Activated CD4-positive, alpha-beta T cell treated with anti-CD3 and anti-CD28 coated beads, Interleukin-2, Interleukin-6, amounts not matched to agents 100 ng/mL and 50 ng/mL, durations not matched to agents 16 hours and 8 hours (primary cell): ENCODE measurements at regions not wholly inside any gene's neighbourhood (a gene's known extent, or its start where the extent isn't known, plus 50 kb on each side); places are given as distances from the start of the nearest gene placed in this dataset.
"Not testable (repeated sequence)": the region's sequence is repeated elsewhere in the genome, so short reads cannot be mapped to it uniquely, and the experiment has no call there.

Source experiments
- DNase-seq: peaks from one replicate; pipeline ENCODE4 v3.0.0-alpha.2; 2020

DNA sequence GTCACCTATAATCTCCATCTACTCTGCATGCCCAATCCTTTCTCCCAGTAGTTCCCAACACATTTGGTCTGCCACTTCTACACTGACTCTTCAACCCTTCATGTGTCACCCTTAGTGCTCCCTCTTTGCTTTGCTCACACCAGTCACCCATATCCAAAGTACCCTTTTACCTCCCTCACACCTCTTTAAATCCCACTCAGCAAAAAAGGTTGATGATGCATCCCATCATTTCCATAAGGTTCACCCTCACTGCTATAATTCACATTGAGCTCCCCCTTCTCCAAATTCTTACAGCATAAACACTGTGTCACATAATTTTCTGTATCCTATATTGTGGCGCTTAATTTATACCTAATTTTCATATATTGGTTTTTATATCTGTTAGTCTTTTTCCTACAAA lies 83.8 kb upstream of the ATP1B1 start:
- DNase-seq = no peak

DNA sequence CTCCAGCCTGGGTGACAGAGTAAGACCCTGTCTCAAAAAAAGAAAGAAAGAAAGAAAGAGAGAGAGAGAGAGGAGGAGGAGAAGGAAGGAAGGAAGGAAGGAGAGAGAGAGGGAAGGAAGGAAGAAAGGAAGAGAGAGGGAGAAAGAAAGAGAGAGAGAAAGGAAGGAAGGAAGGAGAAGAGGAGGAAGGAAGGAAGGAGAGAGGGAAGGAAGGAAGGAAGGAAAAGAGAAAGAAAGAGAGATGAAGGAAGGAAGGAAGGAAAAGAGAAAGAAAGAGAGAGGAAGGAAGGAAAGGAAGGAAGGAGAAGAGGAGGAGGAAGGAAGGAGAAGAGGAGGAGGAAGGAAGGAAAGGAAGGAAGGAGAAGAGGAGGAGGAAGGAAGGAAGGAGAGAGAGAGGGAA lies 82.2 kb upstream of the ATP1B1 start:
- DNase-seq = no peak

DNA sequence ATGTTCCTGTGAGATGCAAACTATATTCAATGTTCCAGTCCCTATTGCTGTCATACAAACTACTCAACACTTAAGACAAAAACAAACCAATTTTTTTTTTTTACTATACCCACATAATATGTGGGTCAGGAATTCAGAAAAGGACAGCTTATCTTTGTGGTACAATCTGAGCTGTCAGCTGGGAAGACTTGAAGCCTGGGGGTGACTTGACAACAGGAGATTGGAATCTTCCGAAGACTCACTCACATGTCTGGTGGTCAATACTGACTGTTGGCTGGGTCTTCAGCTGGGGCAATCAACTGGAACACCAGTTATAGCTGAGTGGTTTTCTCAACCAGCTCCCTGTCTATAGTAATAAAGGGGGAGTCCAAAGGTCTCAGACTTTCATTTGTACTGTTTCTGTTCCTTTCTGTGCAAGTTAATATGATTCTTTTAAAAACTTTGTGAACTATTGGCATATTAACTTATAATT lies 81.7 kb upstream of the ATP1B1 start:
- no peak for DNase-seq

DNA sequence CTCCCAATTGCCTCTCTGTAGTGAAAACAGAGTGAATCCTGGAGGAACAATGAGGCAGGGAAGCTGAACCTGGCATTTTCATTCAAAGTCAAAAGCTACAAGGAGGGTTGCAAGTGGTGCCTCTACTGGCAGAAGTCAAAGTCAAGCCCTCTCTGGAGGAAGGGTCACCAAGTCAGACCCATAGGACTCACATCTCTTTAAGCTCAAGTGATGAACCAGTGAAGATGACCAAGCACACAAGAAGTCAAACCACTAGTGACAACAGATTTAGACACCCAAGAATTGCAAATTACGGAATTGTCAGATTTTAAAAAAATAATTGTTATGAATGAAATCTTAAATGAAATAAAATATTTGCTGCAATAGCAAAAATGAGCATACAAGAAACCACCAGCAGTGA lies 81.1 kb upstream of the ATP1B1 start:
- DNase-seq = no peak

DNA sequence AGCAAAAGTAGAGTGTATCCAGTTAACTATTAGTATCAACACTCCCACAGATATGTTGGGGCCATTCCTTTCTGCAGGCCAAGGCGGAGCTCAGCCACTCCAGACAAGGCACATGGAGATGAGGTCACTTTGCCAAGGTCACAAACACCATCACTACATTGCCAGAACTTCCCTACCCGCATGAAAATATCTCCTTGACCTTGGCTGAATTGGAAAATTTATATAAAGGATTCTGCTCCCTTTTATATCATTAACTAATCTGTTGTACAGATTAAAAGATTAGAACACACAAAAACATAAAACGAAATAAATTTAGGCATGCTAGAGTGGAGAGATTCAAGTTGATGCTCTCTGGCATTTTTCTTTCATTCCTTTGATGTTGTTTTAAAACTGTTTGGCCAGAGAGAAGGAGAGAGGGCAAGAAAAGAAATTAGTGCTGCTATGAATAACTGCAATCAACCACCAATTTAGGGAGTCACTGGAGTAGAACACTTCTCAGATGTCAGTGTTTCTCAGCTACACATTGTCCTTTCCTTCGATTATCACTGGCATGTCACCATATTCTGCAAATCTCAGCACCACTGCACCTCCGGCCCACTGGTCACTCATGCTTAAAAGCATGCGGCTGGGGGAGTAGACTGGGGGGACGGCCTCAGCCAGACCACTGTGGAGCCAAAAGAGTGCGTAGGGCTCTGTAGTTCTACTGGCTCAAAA lies 78.7 kb upstream of the ATP1B1 start:
- DNase-seq = no peak

DNA sequence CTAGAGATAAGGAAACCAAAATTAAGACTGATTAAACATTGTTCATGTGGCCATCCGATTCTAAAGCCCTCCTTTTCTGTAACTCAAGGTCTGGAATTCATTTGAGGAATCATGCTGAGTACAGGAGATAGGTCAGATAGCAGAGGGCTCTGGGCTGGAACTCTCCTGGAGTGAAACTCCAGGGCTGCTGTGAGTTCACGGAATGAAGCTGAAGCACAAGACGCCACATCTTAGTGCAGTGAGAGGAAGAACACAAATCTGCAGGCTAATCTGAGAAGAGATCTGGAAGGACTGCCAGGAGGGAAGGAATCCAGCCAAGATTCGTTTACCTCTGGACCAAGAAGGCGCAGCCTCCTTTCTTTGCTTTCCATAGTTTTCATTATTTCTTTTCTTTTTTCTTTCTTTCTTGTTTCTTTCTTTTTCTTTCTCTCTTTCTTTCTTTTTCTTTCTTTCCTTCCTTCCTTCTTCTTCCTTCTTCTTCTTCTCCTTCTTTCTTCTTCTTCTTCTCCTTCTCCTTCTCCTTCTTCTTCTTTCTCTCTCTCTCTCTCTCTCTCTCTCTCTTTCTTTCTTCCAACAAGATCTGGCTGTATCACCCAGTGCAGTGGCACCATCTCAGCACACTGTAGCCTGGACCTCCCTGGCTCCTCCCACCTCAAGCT lies 74.8 kb upstream of the ATP1B1 start:
- DNase-seq = no peak

DNA sequence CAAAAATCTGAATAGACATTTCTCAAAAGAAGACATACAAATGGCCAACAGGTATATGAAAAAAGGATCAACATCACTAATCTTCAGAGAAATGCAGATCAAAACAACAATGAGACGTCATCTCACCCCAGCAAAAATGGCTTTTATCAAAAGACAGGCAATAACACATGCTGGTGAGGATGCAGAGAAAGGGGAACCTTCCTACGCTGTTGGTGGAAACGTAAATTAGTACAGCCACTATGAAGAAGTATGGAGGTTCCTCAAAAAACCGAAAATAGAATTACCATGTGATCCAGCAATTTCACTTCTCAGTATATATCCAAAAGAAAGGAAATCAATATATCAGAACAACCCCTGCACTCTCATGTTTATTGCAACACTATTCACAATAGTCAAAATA lies 65.1 kb upstream of the ATP1B1 start:
- DNase-seq = no peak

DNA sequence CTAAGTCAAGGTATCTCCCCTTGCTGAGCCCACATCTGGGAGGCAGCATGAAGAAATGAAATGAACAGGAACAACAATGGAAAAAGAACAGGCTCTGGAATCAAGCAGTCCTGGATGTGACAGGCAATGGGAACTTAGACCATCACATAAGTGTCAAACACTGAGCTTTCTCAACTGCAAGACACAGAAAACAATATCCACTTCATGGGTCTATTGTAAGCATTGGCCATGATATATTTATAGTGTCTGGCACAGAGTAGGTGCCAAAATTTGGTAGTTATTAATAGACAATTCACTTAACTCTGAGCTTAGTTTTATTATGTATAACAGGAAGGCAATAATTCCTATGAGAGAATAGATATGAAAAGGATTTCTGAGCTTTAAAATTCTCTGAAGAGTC lies 64.1 kb upstream of the ATP1B1 start:
- DNase-seq = no peak

DNA sequence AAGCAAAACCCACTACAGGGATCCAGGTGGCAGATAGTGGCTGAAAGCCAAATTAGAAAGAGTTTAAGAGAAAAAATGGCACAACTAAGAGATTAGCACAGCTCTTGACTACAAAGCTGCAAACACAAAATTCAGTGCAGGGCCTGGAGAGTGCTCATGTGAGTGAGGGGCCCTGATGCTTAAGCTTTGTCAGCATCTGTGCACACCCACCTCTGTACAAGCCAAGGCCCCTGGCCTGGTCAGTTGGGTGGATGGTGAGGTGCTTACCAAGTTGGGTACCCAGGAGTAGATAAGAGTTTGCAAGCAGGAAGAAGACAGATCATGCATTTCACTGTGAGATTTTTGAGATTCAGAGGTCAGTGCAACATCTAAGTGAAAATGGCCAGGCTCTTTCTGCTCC lies 62.7 kb upstream of the ATP1B1 start:
- DNase-seq = no peak

DNA sequence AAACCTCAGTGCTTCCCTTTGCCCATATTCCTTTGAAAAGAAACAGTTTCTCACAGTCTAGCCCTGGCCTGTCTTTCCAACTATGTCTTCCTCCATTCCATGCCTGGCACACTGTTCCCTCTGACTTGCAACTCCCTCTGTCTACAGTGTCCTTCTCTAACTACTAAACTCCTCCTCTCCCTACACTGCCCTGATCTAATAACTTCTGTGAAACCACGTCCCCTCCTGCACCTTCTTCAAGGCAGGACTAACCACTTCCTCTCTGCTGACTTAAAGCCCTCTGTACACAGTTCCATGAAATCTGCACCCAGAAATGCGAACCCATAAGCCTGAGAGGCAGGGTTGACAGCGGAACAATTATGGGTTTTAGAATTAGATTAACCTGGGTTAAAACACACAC lies 62.2 kb upstream of the ATP1B1 start:
- DNase-seq = peak; percentile 71

DNA sequence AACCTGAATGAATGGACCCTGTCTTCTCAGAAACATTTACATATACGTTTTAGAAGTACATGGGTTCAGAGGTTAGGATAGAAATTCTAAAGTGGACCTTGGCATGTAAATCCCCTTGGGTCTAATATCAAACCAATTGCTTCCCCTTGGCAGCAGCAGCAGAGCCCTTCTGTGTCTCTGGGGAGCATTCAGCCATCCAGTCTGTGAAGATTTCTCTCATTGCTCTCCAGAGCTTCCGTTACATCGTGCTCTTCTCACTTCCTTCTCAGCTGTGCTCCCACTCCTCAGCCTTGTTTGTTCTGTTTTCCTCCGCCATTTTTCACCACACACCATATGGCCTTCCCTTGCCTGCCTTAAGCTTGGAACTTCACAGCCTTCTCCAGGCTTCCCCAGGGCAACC lies 61.5 kb upstream of the ATP1B1 start:
- DNase-seq = no peak

DNA sequence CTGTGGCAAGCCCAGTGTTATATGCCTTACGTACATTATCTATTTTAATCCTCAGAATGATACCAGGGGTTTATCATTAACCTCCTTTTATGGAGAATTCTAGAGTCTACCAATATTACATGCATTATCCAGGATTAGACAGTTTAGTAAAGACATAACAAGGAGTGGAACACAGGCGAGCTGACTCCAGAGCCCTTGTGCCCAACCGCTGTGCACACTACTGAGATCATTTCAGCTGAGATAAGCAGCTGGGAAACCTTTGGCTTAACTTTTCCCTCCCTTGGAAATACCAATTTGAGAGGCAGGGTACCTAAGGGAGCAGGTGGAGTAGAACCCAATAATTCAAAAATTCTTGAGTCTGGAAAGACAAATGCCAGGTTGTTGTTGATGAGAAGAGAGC lies 59.8 kb upstream of the ATP1B1 start:
- DNase-seq = no peak

DNA sequence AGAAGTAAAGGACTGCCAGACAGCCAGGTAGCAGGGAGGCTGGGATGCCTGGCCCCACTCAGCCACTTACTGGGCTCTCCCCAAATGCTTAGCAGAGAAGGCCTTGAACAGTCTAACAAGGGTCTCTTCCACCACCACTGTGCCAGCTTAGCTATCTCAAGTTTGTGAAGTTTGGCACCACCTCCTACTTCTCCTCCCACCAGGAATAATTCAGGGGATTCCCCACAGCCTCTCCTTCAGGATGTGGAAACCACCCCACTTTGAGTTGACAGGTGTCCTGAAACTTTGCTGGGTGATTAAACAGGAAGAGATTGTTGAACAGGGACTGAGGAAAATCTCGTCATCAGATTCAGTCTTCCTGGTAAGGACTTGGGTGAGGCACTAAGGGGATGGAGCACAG lies 59.4 kb upstream of the ATP1B1 start:
- no peak for DNase-seq

DNA sequence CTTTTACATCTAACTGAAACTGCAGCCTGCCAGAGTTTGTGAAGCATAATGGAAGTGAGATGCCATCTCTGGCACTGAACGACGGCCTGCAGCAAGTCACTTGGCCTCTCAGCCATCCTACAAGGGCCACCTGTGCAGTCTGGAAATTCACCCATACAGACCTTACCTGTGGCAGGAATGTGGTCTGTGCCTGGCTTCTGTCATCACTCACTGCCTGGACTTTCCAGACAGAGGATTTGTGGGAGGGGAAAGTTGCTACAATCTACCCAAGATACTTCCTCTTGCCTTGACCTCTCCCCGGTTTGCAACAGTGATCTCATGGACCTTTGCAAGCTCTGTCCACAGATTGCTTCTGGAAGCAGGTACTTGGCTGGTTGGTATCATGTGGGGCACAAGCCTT lies 58.4 kb upstream of the ATP1B1 start:
- no peak for DNase-seq

DNA sequence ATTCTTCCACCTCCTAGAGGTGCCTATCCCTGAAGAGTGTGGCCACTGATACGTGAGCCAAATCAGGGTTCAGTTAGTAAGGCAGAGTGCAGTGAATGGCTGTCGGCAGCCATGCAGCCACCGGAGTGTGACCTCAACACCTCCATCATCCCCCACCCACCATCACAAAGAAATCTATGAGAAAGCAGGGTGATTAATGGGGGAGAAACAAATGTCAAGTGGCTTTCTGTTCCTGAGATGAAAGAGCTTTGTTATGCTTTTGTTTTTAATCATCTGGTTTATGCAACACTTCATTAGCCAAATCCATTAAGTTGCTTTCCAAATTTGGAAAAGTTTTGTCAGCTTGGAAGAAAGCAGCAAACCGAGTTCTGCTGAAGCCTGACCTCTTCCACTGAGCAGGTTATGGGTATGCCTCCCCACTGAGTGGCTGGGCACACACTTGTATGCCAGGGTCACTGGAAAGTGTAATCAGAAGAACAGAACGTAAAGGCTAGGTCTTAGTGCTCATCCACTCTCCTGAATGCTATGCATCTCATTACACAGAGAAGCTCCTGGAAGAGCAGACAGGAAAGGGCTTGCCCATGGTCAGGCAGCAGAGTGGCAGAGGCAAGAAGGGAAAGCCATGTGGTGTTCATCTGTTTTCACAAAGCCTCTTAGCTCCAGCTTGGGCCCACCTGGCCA lies 57.1 kb upstream of the ATP1B1 start:
- peak; percentile 18 for DNase-seq

DNA sequence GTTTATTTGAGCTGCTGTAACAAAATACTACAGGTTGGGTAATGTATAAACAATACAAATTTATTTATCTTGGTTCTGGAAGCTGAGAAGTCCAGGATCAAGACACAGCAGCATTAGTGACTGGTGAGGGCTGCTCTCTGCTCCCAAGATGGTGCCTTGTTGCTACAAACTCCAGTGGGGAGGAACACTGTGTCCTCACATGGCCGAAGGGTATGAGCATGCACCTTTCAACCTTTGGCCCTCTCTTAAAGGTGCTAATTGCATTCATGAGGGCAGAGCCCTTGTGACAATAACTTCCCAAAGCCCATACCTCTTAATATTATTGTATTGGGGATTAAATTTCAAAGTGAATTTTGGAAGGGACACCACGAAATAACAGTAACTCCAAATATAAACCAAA lies 55.3 kb upstream of the ATP1B1 start:
- DNase-seq = no peak

DNA sequence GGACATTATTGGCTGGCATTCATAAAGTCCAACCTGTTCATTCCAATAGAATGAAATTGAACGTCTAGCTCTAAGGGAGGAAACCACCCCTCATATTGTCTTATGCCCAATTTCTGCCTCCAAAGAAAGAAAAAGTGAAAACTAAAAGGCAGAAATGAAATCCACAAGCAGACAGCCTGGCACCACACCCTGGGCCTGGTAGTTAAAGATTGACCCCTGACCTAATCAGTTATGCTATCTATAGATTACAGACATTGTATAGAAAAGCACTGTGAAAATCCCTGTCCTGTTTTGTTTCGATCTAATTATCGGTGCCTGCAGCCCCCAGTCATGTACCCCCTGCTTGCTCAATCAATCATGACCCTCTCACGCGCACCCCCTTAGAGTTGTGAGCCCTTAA lies 54.3 kb upstream of the ATP1B1 start:
- DNase-seq = not testable (repeated sequence)

DNA sequence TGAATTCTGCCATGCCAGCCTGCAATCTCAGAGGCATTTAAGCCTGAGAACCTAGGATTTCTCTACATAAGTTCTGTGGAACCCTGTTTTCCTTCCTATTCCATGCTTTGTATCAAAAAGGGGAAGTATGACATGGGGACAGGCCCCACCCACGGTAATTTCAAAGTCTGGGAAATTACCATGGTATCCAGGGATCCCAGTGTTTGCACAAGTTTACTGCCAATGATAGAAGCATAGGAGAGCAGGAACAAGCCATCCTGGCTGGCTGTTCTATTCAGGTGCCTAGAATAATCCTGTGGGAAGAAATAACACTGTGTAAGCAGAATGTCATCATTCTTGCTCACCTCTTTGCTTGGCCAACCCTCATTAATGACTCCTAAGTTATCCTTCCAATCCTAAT lies 53.8 kb upstream of the ATP1B1 start:
- DNase-seq = no peak

DNA sequence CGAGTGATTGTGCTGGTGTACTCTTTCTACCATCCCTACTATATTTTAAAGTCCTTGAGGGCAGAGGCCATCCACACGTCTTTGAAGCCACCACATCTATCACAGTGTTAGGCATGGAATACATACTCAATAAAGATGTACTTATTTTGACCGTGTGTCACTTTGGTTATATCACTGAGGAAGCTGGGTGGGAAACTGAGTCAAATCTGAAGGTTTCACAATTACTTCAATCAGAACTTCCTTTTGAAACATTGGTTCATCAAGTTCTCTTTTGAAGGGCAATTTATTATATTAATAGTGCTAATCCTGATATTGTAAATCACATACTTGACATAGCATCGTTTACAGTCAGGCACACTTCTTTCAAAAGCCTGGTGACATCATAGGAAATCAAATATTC lies 53.3 kb upstream of the ATP1B1 start:
- DNase-seq = no peak
